Liver (tissue), 8 donors: ENCODE measurements at regions not wholly inside any gene's neighbourhood (a gene's known extent, or its start where the extent isn't known, plus 50 kb on each side); places are given as distances from the start of the nearest gene placed in this dataset.

ENCODE experiments used
- DNase-seq: peaks from one replicate; pipeline ENCODE4 v3.0.0-alpha.2; 2017; ENCODE audit warnings: low spot score
- H3K27ac ChIP-seq, 2 donors: one replicate each; pipeline ENCODE4 v1.7.0; 2013; ENCODE audit warnings: inconsistent platforms in 2 of 2, low read length in 2 of 2, control low read depth in 1 of 2, low read depth in 1 of 2, mild to moderate bottlenecking in 1 of 2
- H3K27me3 ChIP-seq, 4 donors: one replicate each; pipeline versions ENCODE4 v1.6.1 to v1.7.0; 2013; ENCODE audit warnings: low read length in 3 of 4, inconsistent platforms in 1 of 4, mild to moderate bottlenecking in 1 of 4, moderate library complexity in 1 of 4; ENCODE audit not compliant: control insufficient read depth in 4 of 4, insufficient read depth in 4 of 4
- H3K36me3 ChIP-seq, 4 donors: one replicate each; pipeline versions ENCODE4 v1.6.1 to v1.7.0; 2013; ENCODE audit warnings: low read length in 3 of 4, mild to moderate bottlenecking in 3 of 4, low read depth in 1 of 4, moderate library complexity in 1 of 4; ENCODE audit not compliant: control insufficient read depth in 4 of 4, insufficient read depth in 3 of 4
- H3K4me1 ChIP-seq, 4 donors: one replicate each; pipeline versions ENCODE4 v1.6.1 to v1.7.0; 2013; ENCODE audit warnings: low read length in 3 of 4, mild to moderate bottlenecking in 3 of 4, moderate library complexity in 1 of 4; ENCODE audit not compliant: control insufficient read depth in 4 of 4, insufficient read depth in 4 of 4
- H3K4me3 ChIP-seq, 3 donors: one replicate each; pipeline versions ENCODE4 v1.6.1 to v1.7.0; 2013; ENCODE audit warnings: low read length in 3 of 3, control low read depth in 1 of 3, low read depth in 1 of 3, mild to moderate bottlenecking in 1 of 3
- H3K9ac ChIP-seq, 2 donors: one replicate each; pipeline ENCODE4 v1.7.0; 2013; ENCODE audit warnings: low read length in 2 of 2, mild to moderate bottlenecking in 2 of 2, moderate library complexity in 2 of 2, control low read depth in 1 of 2, low read depth in 1 of 2
- H3K9me3 ChIP-seq, 4 donors: one replicate each; pipeline versions ENCODE4 v1.6.1 to v1.7.0; 2013; ENCODE audit warnings: low read length in 3 of 4; ENCODE audit not compliant: control insufficient read depth in 4 of 4
- EGR1 ChIP-seq, 2 donors: IDR thresholded peaks; 2 replicates each; pipeline ENCODE4 v1.6.1; 2016 to 2018; ENCODE audit warnings: antibody characterized with exemption in 2 of 2, low read depth in 2 of 2
- FOXA1 ChIP-seq: IDR thresholded peaks from 2 replicates; pipeline ENCODE4 v1.6.1; 2016; ENCODE audit warnings: antibody characterized with exemption
- HNF4A ChIP-seq, 2 donors: conservative IDR thresholded peaks; 2 replicates each; pipeline ENCODE4 v1.6.1; 2016; ENCODE audit warnings: antibody characterized with exemption in 2 of 2, mild to moderate bottlenecking in 2 of 2
- HNF4G ChIP-seq: IDR thresholded peaks from 2 replicates; pipeline ENCODE4 v1.6.1; 2016; ENCODE audit warnings: antibody characterized with exemption
- JUND ChIP-seq, 2 donors: IDR thresholded peaks; 2 replicates each; pipeline ENCODE4 v1.6.1; 2016; ENCODE audit warnings: antibody characterized with exemption in 2 of 2
- SP1 ChIP-seq: IDR thresholded peaks from 2 replicates; pipeline ENCODE4 v1.6.1; 2018; ENCODE audit warnings: antibody characterized with exemption, mild to moderate bottlenecking
- YY1 ChIP-seq: IDR thresholded peaks from 2 replicates; pipeline ENCODE4 v1.6.1; 2016; ENCODE audit warnings: antibody characterized with exemption, mild to moderate bottlenecking
- WGBS: extraction: QIAGEN DNeasy Blood & Tissue Kit; methylation state at CpG from one replicate; pipeline ENCODE4 v1.1.7; 2013; 5-methylcytosine and 5-hydroxymethylcytosine counted together
- TF ChIP-seq, protein P1 (sequence below): fragments of 150-350 bp; IDR thresholded peaks from 2 replicates; pipeline ENCODE4 v1.5.1; 2017; ENCODE audit warnings: improper control_type of control experiment, low read depth, low read length; ENCODE audit not compliant: missing input control
- TF ChIP-seq, protein P2 (sequence below): IDR thresholded peaks from 2 replicates; pipeline ENCODE4 v1.6.1; 2016; ENCODE audit warnings: antibody characterized with exemption
- TF ChIP-seq, protein P3 (sequence below): IDR thresholded peaks from 2 replicates; pipeline ENCODE4 v1.6.1; 2016; ENCODE audit warnings: antibody characterized with exemption
- TF ChIP-seq, protein P4 (sequence below): IDR thresholded peaks from 2 replicates; pipeline ENCODE4 v1.6.1; 2016; ENCODE audit warnings: antibody characterized with exemption
- TF ChIP-seq, protein P5 (sequence below): IDR thresholded peaks from 2 replicates; pipeline ENCODE4 v1.6.1; 2016; ENCODE audit warnings: antibody characterized with exemption, mild to moderate bottlenecking
- donor health status: healthy.
- donor health status: healthy.
- donor health status: healthy.
- donor health status: healthy.
- donor health status: healthy.

DNA sequence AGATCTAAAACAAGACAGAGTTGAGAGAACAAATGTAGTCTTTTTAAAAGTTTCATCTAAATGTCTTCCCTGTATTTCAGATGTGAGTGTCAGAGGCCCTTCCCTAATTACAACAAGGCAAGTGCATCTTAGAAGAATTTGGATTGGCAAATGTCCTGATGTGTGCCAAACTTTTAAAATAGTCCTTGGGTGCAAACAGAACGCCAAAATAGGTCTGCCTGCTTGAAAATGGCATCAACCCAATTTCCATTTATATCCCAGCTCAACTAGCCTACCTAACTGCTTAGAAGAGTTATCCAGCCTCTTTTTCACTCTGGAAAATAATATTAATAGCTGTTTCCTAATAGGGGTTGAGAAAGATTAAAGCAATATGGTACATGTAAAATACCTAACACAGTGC, 311.8 kb upstream of the ARRDC4 start:
- no peak for DNase-seq
- whole genome bisulfite sequencing, result 65% methylated on average over 1 of the region's 1 CpG
- H3K4me3 ChIP-seq, result no peak overlapping the region
- H3K9me3 ChIP-seq, result no peaks in the 10 kb centered on the region
- H3K36me3 ChIP-seq, result no peaks in the 10 kb centered on the region
- no peak overlapping the region for H3K27ac ChIP-seq
- no peak overlapping the region for H3K9ac ChIP-seq
- no peaks in the 10 kb centered on the region for H3K4me1 ChIP-seq
- H3K27me3 ChIP-seq, result peaks cover 0 to 6% (median 0%) of the 10 kb centered on the region in 4 donors
- TF ChIP-seq, protein P1, sequence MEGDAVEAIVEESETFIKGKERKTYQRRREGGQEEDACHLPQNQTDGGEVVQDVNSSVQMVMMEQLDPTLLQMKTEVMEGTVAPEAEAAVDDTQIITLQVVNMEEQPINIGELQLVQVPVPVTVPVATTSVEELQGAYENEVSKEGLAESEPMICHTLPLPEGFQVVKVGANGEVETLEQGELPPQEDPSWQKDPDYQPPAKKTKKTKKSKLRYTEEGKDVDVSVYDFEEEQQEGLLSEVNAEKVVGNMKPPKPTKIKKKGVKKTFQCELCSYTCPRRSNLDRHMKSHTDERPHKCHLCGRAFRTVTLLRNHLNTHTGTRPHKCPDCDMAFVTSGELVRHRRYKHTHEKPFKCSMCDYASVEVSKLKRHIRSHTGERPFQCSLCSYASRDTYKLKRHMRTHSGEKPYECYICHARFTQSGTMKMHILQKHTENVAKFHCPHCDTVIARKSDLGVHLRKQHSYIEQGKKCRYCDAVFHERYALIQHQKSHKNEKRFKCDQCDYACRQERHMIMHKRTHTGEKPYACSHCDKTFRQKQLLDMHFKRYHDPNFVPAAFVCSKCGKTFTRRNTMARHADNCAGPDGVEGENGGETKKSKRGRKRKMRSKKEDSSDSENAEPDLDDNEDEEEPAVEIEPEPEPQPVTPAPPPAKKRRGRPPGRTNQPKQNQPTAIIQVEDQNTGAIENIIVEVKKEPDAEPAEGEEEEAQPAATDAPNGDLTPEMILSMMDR, result no peak
- TF ChIP-seq, protein P2, sequence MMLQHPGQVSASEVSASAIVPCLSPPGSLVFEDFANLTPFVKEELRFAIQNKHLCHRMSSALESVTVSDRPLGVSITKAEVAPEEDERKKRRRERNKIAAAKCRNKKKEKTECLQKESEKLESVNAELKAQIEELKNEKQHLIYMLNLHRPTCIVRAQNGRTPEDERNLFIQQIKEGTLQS, result no peak
- no peak for TF ChIP-seq JUND (IDR thresholded peaks at IDR 0.05)
- TF ChIP-seq, protein P3, sequence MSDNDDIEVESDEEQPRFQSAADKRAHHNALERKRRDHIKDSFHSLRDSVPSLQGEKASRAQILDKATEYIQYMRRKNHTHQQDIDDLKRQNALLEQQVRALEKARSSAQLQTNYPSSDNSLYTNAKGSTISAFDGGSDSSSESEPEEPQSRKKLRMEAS, result no peak

DNA sequence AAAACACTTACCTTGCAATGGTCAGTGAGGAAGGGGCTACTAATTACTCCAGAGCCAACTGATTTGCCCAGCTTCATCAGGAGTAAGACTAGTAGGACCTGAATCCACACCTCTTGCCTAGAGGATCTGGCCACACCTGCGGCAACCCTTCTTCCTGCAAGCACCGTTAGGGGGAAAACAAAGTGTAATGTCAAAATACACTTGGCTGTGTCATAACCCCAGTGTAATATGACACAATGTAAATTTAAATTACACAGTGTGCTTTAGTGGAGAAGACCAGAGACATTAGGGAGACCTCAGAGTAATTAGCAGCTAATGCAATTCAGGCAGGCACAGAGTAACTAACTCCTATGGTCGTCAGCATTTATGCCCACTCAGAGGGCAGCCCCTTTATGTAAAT, 308.5 kb upstream of the ARRDC4 start:
- no peak for DNase-seq
- Histone ChIP-seq H3K4me1 (no peaks in the 10 kb centered on the region), H3K9me3 (no peaks in the 10 kb centered on the region), H3K27me3 (peaks cover 0 to 6% (median 0%) of the 10 kb centered on the region in 4 donors), H3K4me3 (no peak overlapping the region), H3K36me3 (no peaks in the 10 kb centered on the region), H3K9ac (no peak overlapping the region), H3K27ac (no peak overlapping the region)
- WGBS, result 44% methylated on average over 3 of the region's 3 CpGs
- TF ChIP-seq, protein P4, sequence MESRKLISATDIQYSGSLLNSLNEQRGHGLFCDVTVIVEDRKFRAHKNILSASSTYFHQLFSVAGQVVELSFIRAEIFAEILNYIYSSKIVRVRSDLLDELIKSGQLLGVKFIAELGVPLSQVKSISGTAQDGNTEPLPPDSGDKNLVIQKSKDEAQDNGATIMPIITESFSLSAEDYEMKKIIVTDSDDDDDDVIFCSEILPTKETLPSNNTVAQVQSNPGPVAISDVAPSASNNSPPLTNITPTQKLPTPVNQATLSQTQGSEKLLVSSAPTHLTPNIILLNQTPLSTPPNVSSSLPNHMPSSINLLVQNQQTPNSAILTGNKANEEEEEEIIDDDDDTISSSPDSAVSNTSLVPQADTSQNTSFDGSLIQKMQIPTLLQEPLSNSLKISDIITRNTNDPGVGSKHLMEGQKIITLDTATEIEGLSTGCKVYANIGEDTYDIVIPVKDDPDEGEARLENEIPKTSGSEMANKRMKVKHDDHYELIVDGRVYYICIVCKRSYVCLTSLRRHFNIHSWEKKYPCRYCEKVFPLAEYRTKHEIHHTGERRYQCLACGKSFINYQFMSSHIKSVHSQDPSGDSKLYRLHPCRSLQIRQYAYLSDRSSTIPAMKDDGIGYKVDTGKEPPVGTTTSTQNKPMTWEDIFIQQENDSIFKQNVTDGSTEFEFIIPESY, result no peak
- no peak for TF ChIP-seq JUND (IDR thresholded peaks at IDR 0.05)
- TF ChIP-seq, protein P2, result no peak
- TF ChIP-seq, protein P1, result no peak
- no peak for TF ChIP-seq YY1
- TF ChIP-seq SP1, result no peak
- TF ChIP-seq, protein P5, sequence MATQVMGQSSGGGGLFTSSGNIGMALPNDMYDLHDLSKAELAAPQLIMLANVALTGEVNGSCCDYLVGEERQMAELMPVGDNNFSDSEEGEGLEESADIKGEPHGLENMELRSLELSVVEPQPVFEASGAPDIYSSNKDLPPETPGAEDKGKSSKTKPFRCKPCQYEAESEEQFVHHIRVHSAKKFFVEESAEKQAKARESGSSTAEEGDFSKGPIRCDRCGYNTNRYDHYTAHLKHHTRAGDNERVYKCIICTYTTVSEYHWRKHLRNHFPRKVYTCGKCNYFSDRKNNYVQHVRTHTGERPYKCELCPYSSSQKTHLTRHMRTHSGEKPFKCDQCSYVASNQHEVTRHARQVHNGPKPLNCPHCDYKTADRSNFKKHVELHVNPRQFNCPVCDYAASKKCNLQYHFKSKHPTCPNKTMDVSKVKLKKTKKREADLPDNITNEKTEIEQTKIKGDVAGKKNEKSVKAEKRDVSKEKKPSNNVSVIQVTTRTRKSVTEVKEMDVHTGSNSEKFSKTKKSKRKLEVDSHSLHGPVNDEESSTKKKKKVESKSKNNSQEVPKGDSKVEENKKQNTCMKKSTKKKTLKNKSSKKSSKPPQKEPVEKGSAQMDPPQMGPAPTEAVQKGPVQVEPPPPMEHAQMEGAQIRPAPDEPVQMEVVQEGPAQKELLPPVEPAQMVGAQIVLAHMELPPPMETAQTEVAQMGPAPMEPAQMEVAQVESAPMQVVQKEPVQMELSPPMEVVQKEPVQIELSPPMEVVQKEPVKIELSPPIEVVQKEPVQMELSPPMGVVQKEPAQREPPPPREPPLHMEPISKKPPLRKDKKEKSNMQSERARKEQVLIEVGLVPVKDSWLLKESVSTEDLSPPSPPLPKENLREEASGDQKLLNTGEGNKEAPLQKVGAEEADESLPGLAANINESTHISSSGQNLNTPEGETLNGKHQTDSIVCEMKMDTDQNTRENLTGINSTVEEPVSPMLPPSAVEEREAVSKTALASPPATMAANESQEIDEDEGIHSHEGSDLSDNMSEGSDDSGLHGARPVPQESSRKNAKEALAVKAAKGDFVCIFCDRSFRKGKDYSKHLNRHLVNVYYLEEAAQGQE, result no peak
- no peak for TF ChIP-seq HNF4G
- TF ChIP-seq FOXA1, result no peak
- TF ChIP-seq HNF4A (conservative IDR thresholded peaks at IDR 0.05), result no peak
- TF ChIP-seq EGR1 (IDR thresholded peaks at IDR 0.05; ENCODE audit: low read depth in 2 of 2), result no peak
